ENCODE measurements at regions not wholly inside any gene's neighbourhood (a gene's known extent, or its start where the extent isn't known, plus 50 kb on each side); places are given as distances from the start of the nearest gene placed in this dataset.
"Not testable (repeated sequence)": the region's sequence is repeated elsewhere in the genome, so short reads cannot be mapped to it uniquely, and the experiment has no call there.

DNA sequence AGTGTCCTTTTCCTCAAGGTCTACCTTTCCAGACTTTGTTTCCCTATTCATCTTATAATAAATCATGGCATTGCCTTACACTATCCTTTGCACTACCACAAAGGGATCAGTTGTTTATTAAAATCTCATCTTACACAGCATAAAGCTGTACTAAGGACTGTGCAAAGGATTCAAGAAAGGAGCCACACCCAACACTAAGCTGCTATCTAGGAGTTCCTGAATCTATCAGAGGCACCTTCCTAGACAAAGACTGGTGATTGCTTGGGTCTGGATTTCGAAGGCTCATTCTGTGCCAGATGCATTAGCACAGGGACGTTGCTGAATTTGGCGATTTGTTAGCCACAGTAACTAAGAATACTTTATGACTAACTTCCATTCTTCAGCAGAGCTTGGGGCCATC is 412.0 kb downstream of the NUP35 start:
- Histone ChIP-seq H3K27me3 (ENCODE audit: control insufficient read depth in 5 of 5, insufficient read depth in 4 of 5, low read length in 5 of 5) (no peaks in the 10 kb centered on the region), H3K27ac (ENCODE audit: low read depth, low read length) (no peak overlapping the region), H3K36me3 (ENCODE audit: control insufficient read depth in 5 of 5, insufficient read depth in 5 of 5, low read length in 5 of 5) (no peaks in the 10 kb centered on the region), H3K4me1 (ENCODE audit: control insufficient read depth in 5 of 5, insufficient read depth in 5 of 5, low read length in 5 of 5) (no peaks in the 10 kb centered on the region), H3K4me3 (ENCODE audit: low read depth in 1 of 5, low read length in 5 of 5) (no peak overlapping the region), H3K9ac (ENCODE audit: low read length in 5 of 5) (no peak overlapping the region), H3K9me3 (ENCODE audit: control insufficient read depth in 5 of 5, low read length in 5 of 5) (peaks cover 0 to 4% (median 0%) of the 10 kb centered on the region in 5 donors)

DNA sequence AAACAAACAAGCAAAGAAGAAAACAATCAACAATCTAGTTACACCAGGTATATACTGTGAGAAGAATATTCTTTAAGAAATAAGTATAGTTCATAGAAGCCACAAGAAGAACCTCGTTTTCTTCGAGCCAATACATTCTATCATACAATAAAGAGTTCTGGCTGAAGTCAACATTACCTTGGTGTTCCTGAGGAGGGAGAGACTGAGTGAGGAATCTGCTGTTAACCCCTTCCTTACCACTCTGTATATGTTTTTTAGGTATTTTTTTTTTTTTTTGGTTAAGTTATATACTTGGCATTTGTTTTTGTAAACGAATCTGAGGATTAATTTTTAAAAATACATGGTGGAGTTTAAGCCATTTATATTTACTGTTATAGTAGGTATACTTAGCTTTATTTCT is 412.5 kb downstream of the NUP35 start:
- H3K9me3 ChIP-seq (ENCODE audit: control insufficient read depth in 5 of 5, low read length in 5 of 5) = peaks cover 0 to 4% (median 0%) of the 10 kb centered on the region in 5 donors
- no peaks in the 10 kb centered on the region for H3K27me3 ChIP-seq (ENCODE audit: control insufficient read depth in 5 of 5, insufficient read depth in 4 of 5, low read length in 5 of 5)
- no peaks in the 10 kb centered on the region for H3K36me3 ChIP-seq (ENCODE audit: control insufficient read depth in 5 of 5, insufficient read depth in 5 of 5, low read length in 5 of 5)
- no peak overlapping the region for H3K9ac ChIP-seq (ENCODE audit: low read length in 5 of 5)
- H3K4me1 ChIP-seq (ENCODE audit: control insufficient read depth in 5 of 5, insufficient read depth in 5 of 5, low read length in 5 of 5) = no peaks in the 10 kb centered on the region
- no peak overlapping the region for H3K27ac ChIP-seq (ENCODE audit: low read depth, low read length)
- no peak overlapping the region for H3K4me3 ChIP-seq (ENCODE audit: low read depth in 1 of 5, low read length in 5 of 5)

DNA sequence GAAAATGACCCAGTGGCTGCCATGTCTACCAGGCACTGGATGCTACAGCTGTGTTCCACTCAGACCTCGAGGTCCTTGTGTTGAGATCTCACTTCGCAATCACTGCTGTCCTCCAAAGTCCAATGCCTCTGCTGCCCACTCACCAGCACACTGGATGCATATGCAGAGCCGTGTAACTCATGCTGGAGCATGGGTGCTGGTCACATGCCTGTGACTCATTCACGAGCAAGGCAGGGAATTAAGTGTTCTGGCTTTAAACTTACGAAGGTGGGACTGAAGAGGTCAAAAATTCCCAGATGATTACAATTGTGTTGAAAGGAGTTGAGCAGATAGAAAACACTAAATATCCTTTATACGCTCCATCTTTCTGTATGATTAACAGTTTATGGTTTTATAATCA is 417.5 kb downstream of the NUP35 start:
- H3K4me3 ChIP-seq (ENCODE audit: low read depth in 1 of 5, low read length in 5 of 5) = no peak overlapping the region
- peaks cover 0 to 4% (median 2%) of the 10 kb centered on the region in 5 donors for H3K9me3 ChIP-seq (ENCODE audit: control insufficient read depth in 5 of 5, low read length in 5 of 5)
- H3K36me3 ChIP-seq (ENCODE audit: control insufficient read depth in 5 of 5, insufficient read depth in 5 of 5, low read length in 5 of 5) = no peaks in the 10 kb centered on the region
- H3K27me3 ChIP-seq (ENCODE audit: control insufficient read depth in 5 of 5, insufficient read depth in 4 of 5, low read length in 5 of 5) = no peaks in the 10 kb centered on the region
- no peak overlapping the region for H3K9ac ChIP-seq (ENCODE audit: low read length in 5 of 5)
- H3K4me1 ChIP-seq (ENCODE audit: control insufficient read depth in 5 of 5, insufficient read depth in 5 of 5, low read length in 5 of 5) = no peaks in the 10 kb centered on the region
- H3K27ac ChIP-seq (ENCODE audit: low read depth, low read length) = no peak overlapping the region

DNA sequence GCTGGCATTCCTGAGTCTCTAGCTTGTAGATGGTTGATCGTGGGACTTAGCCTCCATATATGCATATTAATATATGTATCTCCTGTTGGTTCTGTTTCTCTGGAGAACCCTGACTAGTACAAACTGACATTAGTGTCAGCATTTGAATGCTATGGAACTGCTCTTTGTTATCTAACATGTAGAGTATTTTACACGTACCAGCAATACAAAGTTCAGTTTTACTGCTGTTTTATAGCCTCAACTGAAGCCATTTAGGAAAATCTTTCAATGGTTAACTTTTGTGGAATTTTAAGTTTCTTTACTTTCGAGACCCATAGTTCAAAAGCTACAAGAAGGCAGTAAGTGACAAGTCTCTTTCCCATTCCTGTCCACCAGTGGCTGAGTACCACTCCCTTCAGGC is 418.4 kb downstream of the NUP35 start:
- no peak overlapping the region for H3K27ac ChIP-seq (ENCODE audit: low read depth, low read length)
- H3K9me3 ChIP-seq (ENCODE audit: control insufficient read depth in 5 of 5, low read length in 5 of 5) = peaks cover 0 to 8% (median 2%) of the 10 kb centered on the region in 5 donors
- no peak overlapping the region for H3K4me3 ChIP-seq (ENCODE audit: low read depth in 1 of 5, low read length in 5 of 5)
- H3K27me3 ChIP-seq (ENCODE audit: control insufficient read depth in 5 of 5, insufficient read depth in 4 of 5, low read length in 5 of 5) = no peaks in the 10 kb centered on the region
- H3K9ac ChIP-seq (ENCODE audit: low read length in 5 of 5) = no peak overlapping the region
- H3K36me3 ChIP-seq (ENCODE audit: control insufficient read depth in 5 of 5, insufficient read depth in 5 of 5, low read length in 5 of 5) = no peaks in the 10 kb centered on the region
- H3K4me1 ChIP-seq (ENCODE audit: control insufficient read depth in 5 of 5, insufficient read depth in 5 of 5, low read length in 5 of 5) = no peaks in the 10 kb centered on the region

DNA sequence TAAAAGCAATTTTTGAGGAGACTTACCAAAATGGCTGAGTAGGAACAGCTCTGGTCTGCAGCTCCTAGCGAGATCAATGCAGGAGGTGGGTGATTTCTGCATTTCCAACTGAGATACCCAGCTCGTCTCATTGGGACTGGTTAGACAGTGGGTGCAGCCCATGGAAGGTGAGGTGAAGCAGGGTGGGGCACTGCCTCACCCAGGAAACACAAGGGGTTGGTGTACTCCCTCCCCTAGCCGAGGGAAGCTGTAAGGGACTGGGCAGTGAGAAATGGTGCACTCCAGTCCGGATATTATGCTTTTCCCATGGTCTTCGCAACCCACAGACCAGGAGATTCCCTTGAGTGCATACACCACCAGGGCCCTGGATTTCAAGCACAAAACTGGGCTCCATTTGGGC is 419.0 kb downstream of the NUP35 start:
- Histone ChIP-seq H3K27ac (ENCODE audit: low read depth, low read length) (no peak overlapping the region), H3K27me3 (ENCODE audit: control insufficient read depth in 5 of 5, insufficient read depth in 4 of 5, low read length in 5 of 5) (no peaks in the 10 kb centered on the region), H3K4me1 (ENCODE audit: control insufficient read depth in 5 of 5, insufficient read depth in 5 of 5, low read length in 5 of 5) (no peaks in the 10 kb centered on the region), H3K9me3 (ENCODE audit: control insufficient read depth in 5 of 5, low read length in 5 of 5) (peaks cover 0 to 8% (median 2%) of the 10 kb centered on the region in 5 donors), H3K9ac (ENCODE audit: low read length in 5 of 5) (no peak overlapping the region), H3K4me3 (ENCODE audit: low read depth in 1 of 5, low read length in 5 of 5) (no peak overlapping the region), H3K36me3 (ENCODE audit: control insufficient read depth in 5 of 5, insufficient read depth in 5 of 5, low read length in 5 of 5) (no peaks in the 10 kb centered on the region)

DNA sequence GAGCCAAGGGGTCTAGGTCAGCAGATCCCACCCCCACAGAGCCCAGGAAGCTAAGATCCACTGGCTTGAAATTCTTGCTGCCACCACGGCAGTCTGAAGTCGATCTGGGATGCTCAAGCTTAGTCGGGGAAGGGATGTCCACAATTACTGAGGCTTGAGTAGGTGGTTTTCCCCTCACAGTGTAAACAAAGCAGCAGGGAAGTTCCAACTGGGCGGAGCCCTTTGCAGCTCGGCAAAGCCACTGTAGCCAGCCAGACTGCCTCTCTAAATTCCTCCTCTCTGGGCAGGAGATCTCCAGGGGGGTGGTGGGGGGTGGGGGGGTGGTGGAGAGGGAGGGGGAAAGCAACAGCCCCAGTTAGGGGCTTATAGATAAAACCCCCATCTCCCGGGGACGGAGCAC is 419.5 kb downstream of the NUP35 start:
- Histone ChIP-seq H3K36me3 (ENCODE audit: control insufficient read depth in 5 of 5, insufficient read depth in 5 of 5, low read length in 5 of 5) (no peaks in the 10 kb centered on the region), H3K4me1 (ENCODE audit: control insufficient read depth in 5 of 5, insufficient read depth in 5 of 5, low read length in 5 of 5) (no peaks in the 10 kb centered on the region), H3K27ac (ENCODE audit: low read depth, low read length) (no peak overlapping the region), H3K27me3 (ENCODE audit: control insufficient read depth in 5 of 5, insufficient read depth in 4 of 5, low read length in 5 of 5) (no peaks in the 10 kb centered on the region), H3K9me3 (ENCODE audit: control insufficient read depth in 5 of 5, low read length in 5 of 5) (peaks cover 0 to 8% (median 2%) of the 10 kb centered on the region in 5 donors), H3K4me3 (ENCODE audit: low read depth in 1 of 5, low read length in 5 of 5) (no peak overlapping the region), H3K9ac (ENCODE audit: low read length in 5 of 5) (no peak overlapping the region)

DNA sequence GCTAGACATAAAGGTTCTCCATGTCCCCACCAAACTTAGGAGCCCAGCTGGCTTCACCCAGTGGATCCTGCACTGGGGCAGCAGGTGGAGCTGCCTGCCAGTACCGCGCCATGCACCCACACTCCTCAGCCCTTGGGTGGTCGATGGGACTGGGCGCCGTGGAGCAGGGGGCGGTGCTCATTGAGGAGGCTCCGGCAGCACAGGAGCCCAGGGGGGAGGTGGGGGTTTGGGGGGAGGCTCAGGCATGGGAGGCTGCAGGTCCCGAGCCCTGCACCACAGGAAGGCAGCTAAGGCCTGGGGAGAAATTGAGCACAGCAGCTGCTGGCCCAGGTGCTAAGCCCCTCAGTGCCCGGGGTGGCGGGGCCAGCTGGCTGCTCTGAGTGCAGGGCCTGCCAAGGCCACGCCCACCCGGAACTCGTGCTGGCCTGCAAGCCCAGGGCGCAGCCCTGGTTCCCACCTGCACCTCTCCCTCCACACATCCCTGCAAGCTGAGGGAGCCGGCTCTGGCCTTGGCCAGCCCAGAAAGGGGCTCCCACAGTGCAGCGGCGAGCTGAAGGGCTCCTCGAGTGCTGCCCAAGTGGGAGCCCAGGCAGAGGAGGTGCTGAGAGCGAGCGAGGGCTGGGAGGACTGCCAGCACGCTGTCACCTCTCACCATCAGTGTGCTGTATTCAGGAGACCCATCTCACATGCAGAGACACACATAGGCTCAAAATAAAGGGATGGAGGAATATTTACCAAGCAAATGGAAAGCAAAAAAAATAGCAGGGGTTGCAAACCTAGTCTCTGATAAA is 422.5 kb downstream of the NUP35 start:
- H3K9ac ChIP-seq (ENCODE audit: low read length in 5 of 5); H3K36me3 ChIP-seq (ENCODE audit: control insufficient read depth in 5 of 5, insufficient read depth in 5 of 5, low read length in 5 of 5); H3K9me3 ChIP-seq (ENCODE audit: control insufficient read depth in 5 of 5, low read length in 5 of 5); H3K27me3 ChIP-seq (ENCODE audit: control insufficient read depth in 5 of 5, insufficient read depth in 4 of 5, low read length in 5 of 5); H3K4me3 ChIP-seq (ENCODE audit: low read depth in 1 of 5, low read length in 5 of 5); H3K27ac ChIP-seq (ENCODE audit: low read depth, low read length); H3K4me1 ChIP-seq (ENCODE audit: control insufficient read depth in 5 of 5, insufficient read depth in 5 of 5, low read length in 5 of 5): not testable (repeated sequence)

DNA sequence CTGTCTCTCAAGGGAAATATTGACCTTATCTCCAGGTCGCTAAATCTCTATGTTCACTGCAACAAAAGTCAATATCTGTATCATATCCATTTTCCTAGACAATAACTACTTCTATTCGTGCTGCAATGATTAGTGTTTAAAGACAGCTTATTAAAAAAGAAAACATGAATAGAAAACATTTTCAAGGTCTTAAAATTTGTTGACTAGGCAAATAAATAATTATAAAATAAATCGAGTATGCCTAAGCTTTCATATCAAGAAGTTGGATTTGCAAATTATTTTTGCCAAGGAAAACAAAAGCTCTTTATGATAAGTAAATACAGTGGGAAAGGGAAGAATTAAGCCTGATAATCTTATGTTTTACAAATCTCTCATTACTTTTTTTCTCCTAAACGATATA is 428.5 kb downstream of the NUP35 start:
- Histone ChIP-seq H3K4me3 (ENCODE audit: low read depth in 1 of 5, low read length in 5 of 5) (no peak overlapping the region), H3K36me3 (ENCODE audit: control insufficient read depth in 5 of 5, insufficient read depth in 5 of 5, low read length in 5 of 5) (no peaks in the 10 kb centered on the region), H3K4me1 (ENCODE audit: control insufficient read depth in 5 of 5, insufficient read depth in 5 of 5, low read length in 5 of 5) (no peaks in the 10 kb centered on the region), H3K9ac (ENCODE audit: low read length in 5 of 5) (no peak overlapping the region), H3K27me3 (ENCODE audit: control insufficient read depth in 5 of 5, insufficient read depth in 4 of 5, low read length in 5 of 5) (no peaks in the 10 kb centered on the region), H3K27ac (ENCODE audit: low read depth, low read length) (no peak overlapping the region), H3K9me3 (ENCODE audit: control insufficient read depth in 5 of 5, low read length in 5 of 5) (peaks cover 0 to 2% (median 0%) of the 10 kb centered on the region in 5 donors)

DNA sequence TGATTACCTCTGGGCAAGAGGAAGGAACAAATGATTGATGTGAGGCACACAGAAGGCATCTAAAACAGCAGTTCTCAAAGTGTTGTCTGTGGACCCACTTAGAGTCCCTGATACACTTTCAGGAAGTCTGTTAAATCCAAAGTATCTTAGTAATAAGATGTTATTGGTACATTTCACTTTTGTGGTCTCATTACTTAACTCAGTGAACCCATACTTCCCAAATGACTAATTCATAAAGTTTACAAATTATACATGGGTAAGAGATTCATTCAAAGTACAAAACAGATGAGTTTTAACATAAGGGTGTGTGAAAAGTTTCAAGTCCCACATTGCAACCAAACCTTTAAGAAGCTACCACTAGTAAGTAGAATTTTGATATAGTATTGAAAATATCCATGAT is 440.5 kb downstream of the NUP35 start:
- peaks cover 0 to 6% (median 0%) of the 10 kb centered on the region in 5 donors for H3K4me1 ChIP-seq (ENCODE audit: control insufficient read depth in 5 of 5, insufficient read depth in 5 of 5, low read length in 5 of 5)

DNA sequence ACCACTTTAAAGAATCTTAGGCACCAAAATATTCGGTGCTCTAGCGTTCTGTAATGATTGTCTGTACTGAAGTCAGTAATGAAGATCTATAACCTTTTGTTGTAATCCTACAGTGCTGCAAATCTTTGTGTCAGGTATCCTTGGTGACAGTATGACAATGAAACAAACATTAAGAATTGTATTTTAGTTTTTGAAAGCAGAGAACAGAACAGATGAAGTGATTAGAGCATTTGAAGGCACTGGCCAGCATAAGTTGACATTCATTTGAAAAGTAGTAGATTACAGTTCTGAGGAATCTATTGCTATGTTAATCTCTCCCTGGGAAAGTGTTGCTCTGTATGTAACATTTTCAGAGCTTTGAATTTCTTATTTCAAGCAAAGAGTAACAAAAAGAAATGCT is 451.2 kb downstream of the NUP35 start:
- Histone ChIP-seq H3K27ac (ENCODE audit: low read depth, low read length) (no peak overlapping the region), H3K4me3 (ENCODE audit: low read depth in 1 of 5, low read length in 5 of 5) (no peak overlapping the region), H3K4me1 (ENCODE audit: control insufficient read depth in 5 of 5, insufficient read depth in 5 of 5, low read length in 5 of 5) (no peaks in the 10 kb centered on the region), H3K27me3 (ENCODE audit: control insufficient read depth in 5 of 5, insufficient read depth in 4 of 5, low read length in 5 of 5) (no peaks in the 10 kb centered on the region), H3K9ac (ENCODE audit: low read length in 5 of 5) (no peak overlapping the region), H3K9me3 (ENCODE audit: control insufficient read depth in 5 of 5, low read length in 5 of 5) (peaks cover 0 to 15% (median 3%) of the 10 kb centered on the region in 5 donors), H3K36me3 (ENCODE audit: control insufficient read depth in 5 of 5, insufficient read depth in 5 of 5, low read length in 5 of 5) (no peaks in the 10 kb centered on the region)

More for the DNA sequence above, 440.5 kb downstream of the NUP35 start:
- H3K27me3 ChIP-seq (ENCODE audit: control insufficient read depth in 5 of 5, insufficient read depth in 4 of 5, low read length in 5 of 5) = no peaks in the 10 kb centered on the region
- H3K27ac ChIP-seq (ENCODE audit: low read depth, low read length) = no peak overlapping the region
- H3K9me3 ChIP-seq (ENCODE audit: control insufficient read depth in 5 of 5, low read length in 5 of 5) = no peaks in the 10 kb centered on the region
- H3K4me3 ChIP-seq (ENCODE audit: low read depth in 1 of 5, low read length in 5 of 5) = no peak overlapping the region
- H3K36me3 ChIP-seq (ENCODE audit: control insufficient read depth in 5 of 5, insufficient read depth in 5 of 5, low read length in 5 of 5) = no peaks in the 10 kb centered on the region
- H3K9ac ChIP-seq (ENCODE audit: low read length in 5 of 5) = no peak overlapping the region
